Upper lobe of right lung (tissue), 1 donor: ENCODE measurements at regions not wholly inside any gene's neighbourhood (a gene's known extent, or its start where the extent isn't known, plus 50 kb on each side); places are given as distances from the start of the nearest gene placed in this dataset.

Experiments used
- ATAC-seq: fragments of 200-7000 bp; cut with Tn5 transposase; one replicate; pipeline ENCODE4 v1.9.1; 2020; ENCODE audit warnings: mild to moderate bottlenecking, moderate library complexity
- DNase-seq: peaks from one replicate; pipeline ENCODE4 v3.0.0-alpha.2; 2020
- H3K27ac ChIP-seq: fragments of 200-600 bp; one replicate; pipeline ENCODE4 v1.8.0; 2022
- H3K27me3 ChIP-seq: fragments of 200-600 bp; one replicate; pipeline ENCODE4 v1.8.0; 2022; ENCODE audit warnings: mild to moderate bottlenecking
- H3K36me3 ChIP-seq: fragments of 200-600 bp; one replicate; pipeline ENCODE4 v1.8.0; 2022
- H3K4me1 ChIP-seq: fragments of 200-600 bp; one replicate; pipeline ENCODE4 v1.8.0; 2022
- H3K4me3 ChIP-seq: fragments of 200-600 bp; one replicate; pipeline ENCODE4 v1.8.0; 2022; ENCODE audit warnings: mild to moderate bottlenecking
- H3K9me3 ChIP-seq: fragments of 200-600 bp; one replicate; pipeline ENCODE4 v1.8.0; 2022
- intact Hi-C: fragments of 100-400 bp; cut with DNase I; formaldehyde crosslinking; loops from one replicate; pipeline ENCODE4 v1.11.0; 2022
- TF ChIP-seq, protein P1 (sequence below): fragments of 200-600 bp; IDR thresholded peaks from one replicate; pipeline ENCODE4 v1.8.0; 2022; ENCODE audit warnings: antibody characterized with exemption
- donor health status: DM: no; HTN: yes; CAD: no; lungs with severe emphysema.

DNA sequence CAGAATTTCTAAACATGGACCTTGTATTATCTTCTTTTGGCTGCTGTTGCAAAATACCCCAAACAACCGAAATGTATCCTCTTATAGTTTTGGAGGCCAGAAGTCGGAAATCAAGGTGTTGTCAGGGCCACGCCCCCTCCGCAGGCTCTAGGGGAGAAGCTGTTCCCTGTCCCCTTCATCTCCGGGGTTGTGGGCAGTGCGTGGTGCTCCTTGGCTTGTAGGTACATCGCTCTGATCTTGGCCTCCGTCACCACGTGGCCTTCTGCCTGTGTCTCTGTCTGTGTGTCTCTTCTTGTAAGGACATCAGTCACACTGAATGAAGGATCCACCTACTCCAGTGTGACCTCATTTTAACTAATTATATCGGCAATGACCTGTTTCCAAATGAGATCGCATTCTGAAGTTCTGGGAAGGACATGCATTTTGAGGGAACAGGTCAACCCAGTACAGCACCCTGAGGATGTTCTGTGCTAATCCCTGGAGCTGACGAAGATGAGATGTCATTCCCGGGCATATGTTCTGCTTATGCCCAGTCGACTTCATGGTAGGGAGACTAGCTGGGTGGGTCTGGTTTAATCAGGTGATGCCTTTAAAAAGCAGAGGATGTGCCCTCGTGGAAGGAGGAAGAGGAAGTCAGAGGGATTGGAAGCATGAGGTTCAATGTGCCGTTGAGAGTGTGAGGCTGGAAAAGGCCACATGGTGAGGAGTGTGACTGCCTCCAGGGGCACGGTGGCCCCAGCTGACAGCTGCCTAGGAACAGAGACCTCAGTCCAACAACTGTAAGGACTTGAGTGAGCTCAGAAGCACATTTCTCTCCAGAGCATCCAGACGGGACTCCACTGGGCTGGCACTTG is 531.1 kb downstream of the TBC1D22A start:
- ATAC-seq (no peak), DNase-seq (no peak)
- Histone ChIP-seq H3K36me3 (no peaks in the 10 kb centered on the region), H3K9me3 (no peaks in the 10 kb centered on the region), H3K4me3 (no peak overlapping the region), H3K4me1 (no peaks in the 10 kb centered on the region), H3K27me3 (peaks cover 12% of the 10 kb centered on the region), H3K27ac (no peak overlapping the region)
- intact Hi-C loops, result no loop called here
- TF ChIP-seq, protein P1, sequence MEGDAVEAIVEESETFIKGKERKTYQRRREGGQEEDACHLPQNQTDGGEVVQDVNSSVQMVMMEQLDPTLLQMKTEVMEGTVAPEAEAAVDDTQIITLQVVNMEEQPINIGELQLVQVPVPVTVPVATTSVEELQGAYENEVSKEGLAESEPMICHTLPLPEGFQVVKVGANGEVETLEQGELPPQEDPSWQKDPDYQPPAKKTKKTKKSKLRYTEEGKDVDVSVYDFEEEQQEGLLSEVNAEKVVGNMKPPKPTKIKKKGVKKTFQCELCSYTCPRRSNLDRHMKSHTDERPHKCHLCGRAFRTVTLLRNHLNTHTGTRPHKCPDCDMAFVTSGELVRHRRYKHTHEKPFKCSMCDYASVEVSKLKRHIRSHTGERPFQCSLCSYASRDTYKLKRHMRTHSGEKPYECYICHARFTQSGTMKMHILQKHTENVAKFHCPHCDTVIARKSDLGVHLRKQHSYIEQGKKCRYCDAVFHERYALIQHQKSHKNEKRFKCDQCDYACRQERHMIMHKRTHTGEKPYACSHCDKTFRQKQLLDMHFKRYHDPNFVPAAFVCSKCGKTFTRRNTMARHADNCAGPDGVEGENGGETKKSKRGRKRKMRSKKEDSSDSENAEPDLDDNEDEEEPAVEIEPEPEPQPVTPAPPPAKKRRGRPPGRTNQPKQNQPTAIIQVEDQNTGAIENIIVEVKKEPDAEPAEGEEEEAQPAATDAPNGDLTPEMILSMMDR, result no peak

DNA sequence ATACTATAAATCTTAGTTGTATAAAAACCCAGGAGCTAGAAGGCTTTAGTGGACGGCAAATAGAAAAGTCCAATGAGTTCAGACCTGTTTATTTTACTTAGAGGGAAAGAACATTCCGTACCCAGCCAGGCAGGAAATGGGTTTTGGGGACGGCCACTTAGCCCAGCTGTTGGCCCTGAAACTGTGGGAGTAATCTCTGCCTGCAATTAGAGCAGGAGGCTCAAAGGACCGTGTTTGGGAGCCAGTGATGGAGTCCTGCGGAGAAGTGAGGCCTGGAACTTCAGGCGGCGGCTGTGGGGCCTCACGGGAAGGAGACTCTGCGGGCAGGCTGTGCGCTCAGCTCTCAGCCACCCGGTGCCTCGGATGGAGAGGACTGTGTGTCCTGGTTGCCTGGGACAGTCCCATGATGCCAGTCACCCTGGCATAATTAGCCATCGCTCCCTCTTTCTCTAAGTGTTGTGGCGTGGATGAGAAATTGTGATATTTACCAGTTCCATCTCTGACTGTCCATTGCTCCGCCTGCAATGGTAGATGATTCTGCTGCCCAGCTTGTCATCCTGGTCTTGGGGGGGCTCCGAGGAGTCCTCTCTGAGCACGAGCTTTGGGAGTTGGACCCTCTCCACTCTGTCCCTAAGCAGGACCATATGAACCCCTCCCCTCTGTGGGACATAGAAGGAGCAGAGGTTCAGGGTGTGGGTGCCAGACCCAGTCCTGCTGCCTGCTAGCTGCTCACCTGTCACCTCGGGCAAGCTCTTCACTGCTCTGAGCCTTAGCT is 530.3 kb downstream of the TBC1D22A start:
- Histone ChIP-seq H3K4me3 (no peak overlapping the region), H3K9me3 (no peaks in the 10 kb centered on the region), H3K27ac (peak overlapping the region; percentile 44), H3K27me3 (peaks cover 13% of the 10 kb centered on the region), H3K4me1 (no peaks in the 10 kb centered on the region), H3K36me3 (no peaks in the 10 kb centered on the region)
- no peak for DNase-seq
- TF ChIP-seq, protein P1, result no peak
- ATAC-seq, result no peak
- intact Hi-C loops, result no loop called here

DNA sequence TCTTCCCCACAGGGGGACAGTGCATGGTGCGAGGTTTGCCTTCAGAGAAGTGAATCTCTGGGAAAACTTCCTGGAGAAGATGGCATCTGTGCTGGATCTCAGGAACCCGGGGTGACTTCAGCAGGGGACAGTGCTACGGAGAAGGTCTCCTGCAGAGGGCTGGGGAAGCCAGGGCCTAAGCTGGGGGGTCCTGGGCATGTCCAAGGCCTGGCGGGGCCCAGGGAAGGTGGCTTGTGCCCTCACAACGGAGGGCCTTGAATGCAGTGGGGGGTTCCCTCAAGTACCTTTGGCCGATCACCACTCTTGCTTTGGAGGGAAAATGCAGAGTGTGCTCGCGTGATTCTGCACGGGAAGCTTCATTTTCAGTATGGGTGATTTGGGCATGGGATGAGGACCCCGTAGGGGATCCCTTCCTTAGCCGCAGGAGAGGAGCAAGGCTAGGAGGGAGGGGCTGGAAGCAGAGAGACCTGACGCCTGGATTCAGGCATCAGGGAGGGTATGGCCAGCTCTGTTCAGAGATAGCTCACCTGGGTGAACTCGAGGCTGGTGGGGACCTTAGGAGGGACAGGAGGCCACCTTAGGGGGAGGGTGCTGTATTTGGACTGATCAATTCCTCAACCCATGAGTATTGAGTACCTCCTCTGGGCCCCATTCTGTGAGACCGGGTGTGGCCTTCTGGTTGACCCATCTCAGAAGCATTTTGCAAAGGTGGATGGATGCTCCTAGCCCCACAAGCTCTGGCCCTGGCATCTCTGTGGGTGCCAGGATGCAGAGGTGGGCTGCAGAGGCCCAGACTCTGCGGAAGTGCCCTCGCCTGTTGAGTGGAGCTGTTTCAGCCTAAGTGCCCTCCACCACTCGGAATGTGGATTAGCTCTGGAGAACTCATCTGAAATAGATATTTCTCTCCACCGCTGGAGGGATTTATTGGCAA is 529.4 kb downstream of the TBC1D22A start:
- no peaks in the 10 kb centered on the region for H3K4me1 ChIP-seq
- H3K36me3 ChIP-seq, result no peaks in the 10 kb centered on the region
- peak overlapping the region; percentile 44 for H3K27ac ChIP-seq
- TF ChIP-seq, protein P1, result no peak
- intact Hi-C loops, result no loop called here
- no peak overlapping the region for H3K4me3 ChIP-seq
- no peaks in the 10 kb centered on the region for H3K9me3 ChIP-seq
- H3K27me3 ChIP-seq, result peaks cover 20% of the 10 kb centered on the region
- ATAC-seq (no peak), DNase-seq (no peak)

DNA sequence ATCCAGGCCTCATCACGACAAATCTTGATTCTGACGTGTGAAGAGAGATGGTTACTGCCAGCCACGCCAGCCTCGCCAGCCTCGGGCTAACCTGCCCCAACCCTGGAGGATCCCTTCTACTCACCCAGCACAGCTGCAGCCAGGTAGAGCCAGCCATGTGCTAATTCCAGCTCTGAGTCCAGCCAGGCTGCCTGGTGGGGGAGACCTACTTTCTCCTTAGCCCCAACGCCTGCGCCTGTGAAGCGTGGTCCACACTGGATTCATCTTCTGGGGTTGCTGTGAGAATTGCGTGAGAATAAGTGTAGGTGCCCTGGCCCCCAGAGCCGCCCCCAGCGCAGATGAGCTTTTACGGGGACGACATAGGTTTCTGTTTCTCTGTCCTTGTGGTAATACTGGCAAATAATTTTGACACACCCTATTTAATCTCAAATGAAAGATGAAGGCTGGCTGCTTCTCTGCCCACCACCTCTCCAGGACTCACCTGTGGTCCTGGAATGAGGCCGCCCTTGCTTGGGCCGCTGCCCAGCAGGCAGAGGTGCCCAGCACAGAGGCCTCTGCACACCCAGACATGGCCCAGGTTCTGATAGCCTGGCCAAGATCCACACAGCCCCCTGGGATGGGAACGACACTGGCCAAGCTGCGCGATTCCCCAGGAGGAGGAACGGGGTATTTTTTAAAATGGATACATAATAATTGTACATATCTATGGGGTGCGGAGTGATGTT is 528.4 kb downstream of the TBC1D22A start:
- TF ChIP-seq, protein P1, result no peak
- intact Hi-C loops, result no loop called here
- peak; percentile 21 for DNase-seq
- Histone ChIP-seq H3K27ac (no peak overlapping the region), H3K4me3 (no peak overlapping the region), H3K9me3 (no peaks in the 10 kb centered on the region), H3K36me3 (no peaks in the 10 kb centered on the region), H3K27me3 (peaks cover 20% of the 10 kb centered on the region), H3K4me1 (no peaks in the 10 kb centered on the region)
- no peak for ATAC-seq
